ENCODE measurements at regions not wholly inside any gene's neighbourhood (a gene's known extent, or its start where the extent isn't known, plus 50 kb on each side); places are given as distances from the start of the nearest gene placed in this dataset.
"Not testable (repeated sequence)": the region's sequence is repeated elsewhere in the genome, so short reads cannot be mapped to it uniquely, and the experiment has no call there.

DNA sequence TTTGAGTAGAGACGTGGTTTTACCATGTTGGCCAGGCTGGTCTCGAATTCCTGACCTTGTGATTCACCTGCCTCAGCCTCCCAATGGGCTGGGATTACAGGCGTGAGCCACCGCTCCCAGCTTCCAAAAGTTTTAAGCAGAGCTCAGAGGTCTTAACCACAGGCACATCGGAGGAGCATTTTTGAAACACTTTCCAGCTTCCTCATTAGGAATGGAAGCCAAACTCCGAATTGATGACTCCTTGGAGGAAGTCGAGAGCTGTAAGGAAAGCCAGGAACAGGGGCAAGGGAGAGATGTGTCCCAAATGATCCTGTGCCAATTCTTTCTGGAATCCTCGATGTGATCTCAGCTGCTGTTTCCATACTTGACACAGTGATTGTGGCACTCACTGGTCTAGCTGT is 56.2 kb upstream of the CCZ1B start:
- H3K9me3 ChIP-seq; H3K27me3 ChIP-seq (replicated peaks in 1 of 7); intact Hi-C loops (cut with DNase I; ENCODE audit: low total_unique reads); H3K4me1 ChIP-seq; DNase-seq; H3K4me3 ChIP-seq; H3K27ac ChIP-seq; H3K36me3 ChIP-seq: not testable (repeated sequence)
- 67 to 88% (median 79%) methylated on average over 8 of the region's 8 CpGs for WGBS, 5 donors

DNA sequence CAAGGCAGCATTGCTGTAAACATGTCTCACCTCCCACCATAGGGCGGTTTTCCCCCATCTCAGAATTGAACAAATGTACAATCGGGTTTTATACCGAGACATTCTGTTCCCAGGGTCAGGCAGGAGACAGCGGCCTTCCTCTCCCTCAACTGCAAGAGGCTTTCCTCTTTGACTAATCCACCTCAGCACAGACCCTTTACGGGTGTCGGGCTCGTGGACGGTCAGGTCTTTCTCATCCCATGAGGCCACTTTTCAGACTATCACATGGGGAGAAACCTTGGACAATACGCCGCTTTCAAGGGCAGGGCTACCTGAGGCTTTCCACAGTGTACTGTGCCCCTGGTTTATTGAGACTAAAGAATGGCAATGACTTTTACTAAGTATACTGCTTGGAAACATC is 57.7 kb upstream of the CCZ1B start:
- 88 to 91% (median 91%) methylated on average over 9 to 10 of the region's 10 CpGs for WGBS, 5 donors
- H3K27me3 ChIP-seq (replicated peaks in 1 of 7); H3K4me3 ChIP-seq; intact Hi-C loops (cut with DNase I; ENCODE audit: low total_unique reads); H3K36me3 ChIP-seq; H3K4me1 ChIP-seq; DNase-seq; H3K27ac ChIP-seq; H3K9me3 ChIP-seq: not testable (repeated sequence)

DNA sequence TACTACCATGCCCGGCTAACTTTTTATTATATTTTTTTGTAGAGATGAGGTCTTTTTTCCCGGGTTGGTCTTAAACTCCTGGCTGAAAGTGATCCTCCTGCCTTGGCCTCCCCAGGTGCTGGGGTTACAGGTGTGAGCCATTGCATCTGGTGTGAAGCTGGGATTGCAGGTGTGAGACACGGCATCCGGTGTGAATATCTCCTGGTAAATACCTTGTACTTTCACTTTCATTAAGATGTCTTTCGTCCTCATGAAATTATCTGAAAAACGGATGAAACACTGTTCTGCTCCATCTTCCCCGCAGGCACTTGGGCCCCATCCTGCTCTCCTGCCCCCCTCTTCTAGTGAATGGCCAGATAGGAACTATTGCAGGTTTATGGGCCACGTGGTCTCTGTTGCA is 60.1 kb upstream of the CCZ1B start:
- WGBS, 5 donors = 73 to 88% (median 84%) methylated on average over 8 of the region's 8 CpGs
- Histone ChIP-seq H3K4me1 (no peaks in the 10 kb centered on the region), H3K9me3 (no peaks in the 10 kb centered on the region), H3K27me3 (replicated peaks in 1 of 7) (no peaks in the 10 kb centered on the region), H3K27ac (no peak overlapping the region), H3K4me3 (no peak overlapping the region), H3K36me3 (no peaks in the 10 kb centered on the region)
- TF ChIP-seq POLR2A (IDR thresholded peaks at IDR 0.05) (no peak), POLR2AphosphoS5 (IDR thresholded peaks at IDR 0.05) (no peak)
- TF ChIP-seq, protein P1, sequence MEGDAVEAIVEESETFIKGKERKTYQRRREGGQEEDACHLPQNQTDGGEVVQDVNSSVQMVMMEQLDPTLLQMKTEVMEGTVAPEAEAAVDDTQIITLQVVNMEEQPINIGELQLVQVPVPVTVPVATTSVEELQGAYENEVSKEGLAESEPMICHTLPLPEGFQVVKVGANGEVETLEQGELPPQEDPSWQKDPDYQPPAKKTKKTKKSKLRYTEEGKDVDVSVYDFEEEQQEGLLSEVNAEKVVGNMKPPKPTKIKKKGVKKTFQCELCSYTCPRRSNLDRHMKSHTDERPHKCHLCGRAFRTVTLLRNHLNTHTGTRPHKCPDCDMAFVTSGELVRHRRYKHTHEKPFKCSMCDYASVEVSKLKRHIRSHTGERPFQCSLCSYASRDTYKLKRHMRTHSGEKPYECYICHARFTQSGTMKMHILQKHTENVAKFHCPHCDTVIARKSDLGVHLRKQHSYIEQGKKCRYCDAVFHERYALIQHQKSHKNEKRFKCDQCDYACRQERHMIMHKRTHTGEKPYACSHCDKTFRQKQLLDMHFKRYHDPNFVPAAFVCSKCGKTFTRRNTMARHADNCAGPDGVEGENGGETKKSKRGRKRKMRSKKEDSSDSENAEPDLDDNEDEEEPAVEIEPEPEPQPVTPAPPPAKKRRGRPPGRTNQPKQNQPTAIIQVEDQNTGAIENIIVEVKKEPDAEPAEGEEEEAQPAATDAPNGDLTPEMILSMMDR (IDR thresholded peaks at IDR 0.05 in 8 of 11, conservative IDR thresholded peaks at IDR 0.05 in 3 of 11) = no peak
- intact Hi-C loops (cut with DNase I; ENCODE audit: low total_unique reads) = no loop called here
- DNase-seq = no peak

DNA sequence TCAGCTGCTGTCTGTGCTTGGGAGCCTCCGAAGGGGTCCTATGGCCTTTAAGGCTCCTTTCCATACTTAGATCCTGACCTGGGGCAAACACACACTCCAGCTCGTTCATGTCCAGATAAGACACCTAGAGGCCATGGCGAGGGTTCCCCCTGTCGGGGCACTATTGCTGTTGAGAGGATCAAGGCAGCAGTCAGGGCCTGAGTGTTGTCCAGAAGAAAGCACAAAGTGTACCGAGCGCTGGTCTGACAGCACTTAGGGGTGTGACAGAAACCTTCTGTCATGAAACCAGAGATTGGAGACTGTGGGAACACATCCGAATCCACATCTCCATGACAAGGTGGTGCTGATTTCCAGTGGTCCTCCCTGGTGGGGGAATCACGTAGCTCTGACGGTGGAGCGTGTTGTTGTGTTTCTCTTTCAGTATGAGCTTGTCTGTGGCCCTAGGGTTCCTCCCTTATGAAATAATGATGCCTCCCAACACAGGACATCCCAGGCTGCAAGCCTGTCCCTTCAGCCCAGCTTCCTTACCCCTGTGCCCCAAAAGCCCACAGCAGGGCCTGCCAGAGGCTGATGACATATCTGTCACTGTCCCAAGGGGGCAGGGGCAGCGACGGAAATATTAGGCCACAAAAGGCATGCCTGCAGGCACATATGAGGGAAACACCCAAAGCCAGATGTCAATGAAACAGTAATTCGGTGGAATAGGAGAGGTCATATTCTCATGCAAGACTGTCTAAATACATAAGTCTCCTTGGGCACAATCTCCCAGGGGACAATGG is 62.4 kb upstream of the CCZ1B start:
- H3K36me3 ChIP-seq; H3K9me3 ChIP-seq; H3K4me3 ChIP-seq; DNase-seq; intact Hi-C loops (cut with DNase I; ENCODE audit: low total_unique reads); H3K4me1 ChIP-seq; H3K27ac ChIP-seq; H3K27me3 ChIP-seq (replicated peaks in 1 of 7): not testable (repeated sequence)
- WGBS, 5 donors = 76 to 84% (median 81%) methylated on average over 12 to 13 of the region's 13 CpGs

DNA sequence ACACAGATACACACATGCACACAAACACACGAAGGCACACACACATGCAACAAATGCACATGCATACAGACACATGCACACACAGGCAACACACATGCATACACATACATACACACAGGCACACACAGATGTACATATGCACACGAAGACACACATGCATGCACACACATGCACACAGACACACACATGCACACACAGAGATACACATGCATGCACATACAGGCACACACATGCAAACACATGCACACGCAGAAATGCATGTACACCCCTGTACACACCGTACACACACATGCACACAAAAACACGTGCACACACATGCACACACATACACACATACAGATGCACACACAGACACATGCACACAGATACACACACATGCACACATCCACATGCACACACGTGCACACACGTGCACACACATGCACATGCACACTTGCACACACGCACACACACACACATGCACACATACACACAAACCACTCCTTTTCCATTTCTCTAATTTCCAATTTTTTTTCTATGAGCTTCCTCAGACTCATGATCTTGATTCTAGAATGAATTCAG is 63.3 kb upstream of the CCZ1B start:
- TF ChIP-seq POLR2AphosphoS5 (IDR thresholded peaks at IDR 0.05) (no peak), POLR2A (IDR thresholded peaks at IDR 0.05) (no peak)
- TF ChIP-seq, protein P1 (IDR thresholded peaks at IDR 0.05 in 8 of 11, conservative IDR thresholded peaks at IDR 0.05 in 3 of 11) = no peak
- H3K4me1 ChIP-seq = no peaks in the 10 kb centered on the region
- no peaks in the 10 kb centered on the region for H3K36me3 ChIP-seq
- peaks cover 0 to 5% (median 0%) of the 10 kb centered on the region in 7 donors for H3K27me3 ChIP-seq (replicated peaks in 1 of 7)
- intact Hi-C loops (cut with DNase I; ENCODE audit: low total_unique reads) = no loop called here
- H3K9me3 ChIP-seq = no peaks in the 10 kb centered on the region
- no peak overlapping the region for H3K4me3 ChIP-seq
- 84 to 94% (median 88%) methylated on average over 7 to 8 of the region's 8 CpGs for WGBS, 5 donors
- H3K27ac ChIP-seq = no peak overlapping the region
- DNase-seq = no peak

DNA sequence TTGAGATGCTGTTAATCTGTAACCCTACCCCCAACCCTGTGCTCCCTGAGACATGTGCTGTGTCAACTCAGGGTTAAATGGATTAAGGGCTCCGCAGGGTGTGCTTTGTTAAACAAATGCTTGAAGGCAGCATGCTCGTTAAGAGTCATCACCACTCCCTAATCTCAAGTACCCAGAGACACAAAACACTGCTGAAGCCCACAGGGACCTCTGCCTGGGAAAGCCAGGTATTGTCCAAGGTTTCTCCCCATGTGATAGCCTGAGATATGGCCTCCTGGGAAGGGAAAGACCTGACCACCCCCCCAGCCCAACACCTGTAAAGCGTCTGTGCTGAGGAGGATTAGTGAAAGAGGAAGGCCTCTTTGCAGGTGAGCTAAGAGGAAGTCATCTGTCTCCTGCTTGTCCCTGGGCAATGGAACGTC is 76.0 kb upstream of the CCZ1B start:
- 39 to 58% (median 46%) methylated on average over 4 of the region's 4 CpGs for WGBS, 5 donors
- intact Hi-C loops (cut with DNase I; ENCODE audit: low total_unique reads) = not testable (repeated sequence)

DNA sequence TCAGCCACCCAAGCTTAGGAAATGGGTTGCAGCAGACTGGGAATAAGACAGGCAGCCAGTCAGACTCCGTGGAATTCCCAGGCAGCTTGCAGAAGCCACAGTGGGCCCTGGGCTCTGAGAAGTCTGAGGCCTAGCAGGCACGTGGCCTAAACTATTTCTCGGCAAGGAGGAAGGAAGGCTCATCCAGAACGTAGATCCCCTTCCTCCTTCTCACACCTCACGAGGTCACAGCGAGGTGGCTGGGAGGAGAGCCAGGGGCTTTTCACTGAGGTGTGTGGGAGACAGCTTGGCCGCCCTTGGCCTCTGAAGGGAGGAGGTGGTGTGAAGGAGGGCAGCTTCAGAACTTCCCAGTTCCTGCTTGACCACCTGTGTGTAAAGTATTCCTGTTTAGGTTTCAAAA is 77.2 kb upstream of the CCZ1B start:
- H3K9me3 ChIP-seq; H3K27ac ChIP-seq; H3K4me1 ChIP-seq; H3K4me3 ChIP-seq; H3K36me3 ChIP-seq; intact Hi-C loops (cut with DNase I; ENCODE audit: low total_unique reads); H3K27me3 ChIP-seq (replicated peaks in 1 of 7); DNase-seq: not testable (repeated sequence)
- WGBS, 5 donors = 52 to 63% (median 56%) methylated on average over 6 to 7 of the region's 7 CpGs

More for the DNA sequence above, 76.0 kb upstream of the CCZ1B start:
- H3K4me3 ChIP-seq; DNase-seq; H3K9me3 ChIP-seq; H3K27ac ChIP-seq; H3K36me3 ChIP-seq; H3K4me1 ChIP-seq; H3K27me3 ChIP-seq (replicated peaks in 1 of 7): not testable (repeated sequence)

DNA sequence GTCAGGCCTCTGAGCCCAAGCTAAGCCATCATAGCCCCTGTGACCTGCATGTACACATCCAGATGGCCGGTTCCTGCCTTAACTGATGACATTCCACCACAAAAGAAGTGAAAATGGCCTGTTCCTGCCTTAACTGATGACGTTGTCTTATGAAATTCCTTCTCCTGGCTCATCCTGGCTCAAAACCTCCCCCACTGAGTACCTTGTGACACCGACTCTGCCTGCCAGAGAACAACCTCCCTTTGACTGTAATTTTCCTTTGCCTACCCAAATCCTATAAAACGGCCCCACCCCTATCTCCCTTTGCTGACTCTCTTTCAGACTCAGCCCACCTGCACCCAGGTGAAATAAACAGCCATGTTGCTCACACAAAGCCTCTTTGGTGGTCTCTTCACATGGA is 77.7 kb upstream of the CCZ1B start:
- DNase-seq; H3K36me3 ChIP-seq; H3K27ac ChIP-seq; H3K4me1 ChIP-seq; H3K4me3 ChIP-seq; H3K9me3 ChIP-seq; intact Hi-C loops (cut with DNase I; ENCODE audit: low total_unique reads); H3K27me3 ChIP-seq (replicated peaks in 1 of 7): not testable (repeated sequence)
- WGBS, 5 donors = 51 to 81% (median 72%) methylated on average over 2 to 4 of the region's 4 CpGs
